Glomerular endothelial cell (primary cell): ENCODE measurements at regions not wholly inside any gene's neighbourhood (a gene's known extent, or its start where the extent isn't known, plus 50 kb on each side); places are given as distances from the start of the nearest gene placed in this dataset.

Experiments used
- DNase-seq: peaks from one replicate; pipeline ENCODE4 v3.0.0-alpha.2; 2011; ENCODE audit warnings: low read depth, low spot score; ENCODE audit errors: extremely low read depth

DNA sequence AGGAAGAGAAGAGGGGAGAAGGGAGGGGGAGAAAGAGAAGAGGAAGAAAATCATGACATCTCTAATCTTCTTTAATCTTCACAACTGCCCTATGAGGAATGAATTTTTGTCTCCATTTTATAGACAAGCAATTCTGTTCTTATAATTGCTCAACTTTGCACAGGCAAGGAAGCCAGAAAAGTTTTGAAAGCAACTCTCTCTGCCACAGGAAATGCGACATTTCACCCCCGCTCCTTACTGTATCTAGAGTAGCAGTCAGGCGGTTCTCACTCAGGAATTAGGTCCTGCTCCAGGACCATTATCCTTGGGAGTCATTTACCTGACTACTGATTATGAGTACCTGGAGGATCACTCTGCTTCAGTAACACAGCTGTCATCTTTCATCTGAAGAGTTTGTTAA lies 69.2 kb upstream of the FAM9A start:
- DNase-seq: no peak

DNA sequence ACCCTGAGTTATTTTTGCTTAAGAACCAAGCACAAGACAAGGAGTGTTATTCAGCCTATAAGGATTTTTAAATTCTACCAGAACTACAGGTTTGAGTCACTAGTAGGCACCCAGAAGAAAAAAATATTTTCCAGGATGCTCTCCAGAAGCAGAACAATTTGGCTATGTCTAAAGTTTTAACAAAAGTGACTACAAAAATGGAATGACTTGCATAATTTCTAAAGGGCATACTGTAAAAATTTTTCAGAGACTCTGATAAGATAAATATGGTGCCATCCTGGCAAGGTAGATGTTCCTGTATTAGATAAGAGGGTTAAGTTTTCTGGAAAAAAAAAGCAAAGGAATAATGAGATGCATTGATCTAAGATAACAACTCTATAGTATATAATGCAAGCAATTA lies 68.6 kb upstream of the FAM9A start:
- DNase-seq: no peak

DNA sequence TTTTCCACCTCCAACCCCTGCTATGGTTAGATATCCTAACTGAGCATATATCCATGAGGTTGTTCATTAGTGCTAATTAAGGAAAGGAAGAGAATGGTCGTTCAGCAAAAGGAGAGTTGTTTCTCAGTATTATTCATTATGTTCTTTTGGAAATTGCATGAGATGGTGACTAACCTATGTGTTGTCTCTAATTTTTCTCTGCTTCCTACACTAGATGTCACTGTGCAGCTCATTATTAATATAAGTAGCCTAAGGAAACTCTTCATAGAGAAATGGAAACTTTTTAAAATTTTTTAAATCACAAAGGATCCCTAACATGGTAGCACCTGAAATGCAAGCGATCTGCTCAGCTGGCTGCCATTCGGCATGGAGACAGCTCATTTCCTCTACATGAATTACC lies 67.7 kb upstream of the FAM9A start:
- DNase-seq: no peak

DNA sequence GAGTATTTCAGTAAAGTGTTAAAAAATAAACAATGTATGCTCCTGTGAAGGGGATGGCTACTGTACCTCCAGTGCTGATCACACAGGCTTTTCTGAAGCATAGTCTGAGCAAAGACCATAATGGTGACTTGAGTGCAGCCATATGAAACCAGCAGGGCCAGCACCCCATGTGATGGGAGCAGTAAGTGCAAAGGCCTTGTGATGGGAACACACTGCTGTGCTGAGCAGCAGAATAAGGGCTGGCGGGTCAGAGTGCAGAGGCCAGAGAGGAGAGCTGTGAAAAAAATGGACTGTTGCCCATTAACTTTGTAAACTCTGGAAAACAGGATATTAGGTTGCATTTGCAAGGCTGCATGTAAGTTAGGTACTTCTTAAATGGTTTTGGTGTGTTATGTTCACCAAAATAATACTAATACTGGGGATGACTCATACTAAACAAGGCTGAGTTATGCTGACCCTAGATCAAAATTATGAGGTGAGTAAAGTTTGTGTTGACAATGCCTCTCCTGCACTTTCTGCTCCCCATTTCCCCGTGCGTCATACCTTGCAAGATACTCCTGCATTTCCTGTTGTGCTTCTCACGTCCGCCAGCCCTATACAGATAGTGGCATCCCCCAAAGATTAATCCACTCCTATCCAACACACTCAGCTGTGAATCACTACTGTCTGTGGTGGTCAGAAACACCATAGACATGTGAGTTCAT lies 67.0 kb upstream of the FAM9A start:
- no peak for DNase-seq

DNA sequence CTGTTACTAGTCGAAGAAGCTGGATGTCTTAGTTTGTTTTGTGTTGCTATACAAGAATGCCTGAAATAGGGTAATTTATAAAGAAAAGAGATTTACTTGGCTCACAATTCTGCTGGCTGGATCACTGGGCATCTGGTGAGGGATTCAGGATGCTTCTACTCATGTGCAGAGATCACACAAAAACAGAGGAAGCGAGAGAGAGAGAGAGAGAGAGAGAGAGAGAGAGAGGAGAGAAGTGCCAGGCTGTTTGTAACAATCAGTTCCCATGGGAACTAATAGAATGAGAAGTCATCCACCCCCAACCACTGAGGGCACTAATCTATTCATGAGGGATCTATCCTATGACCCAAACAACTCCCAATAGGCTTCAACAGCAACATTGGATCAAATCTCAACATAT lies 66.2 kb upstream of the FAM9A start:
- no peak for DNase-seq

DNA sequence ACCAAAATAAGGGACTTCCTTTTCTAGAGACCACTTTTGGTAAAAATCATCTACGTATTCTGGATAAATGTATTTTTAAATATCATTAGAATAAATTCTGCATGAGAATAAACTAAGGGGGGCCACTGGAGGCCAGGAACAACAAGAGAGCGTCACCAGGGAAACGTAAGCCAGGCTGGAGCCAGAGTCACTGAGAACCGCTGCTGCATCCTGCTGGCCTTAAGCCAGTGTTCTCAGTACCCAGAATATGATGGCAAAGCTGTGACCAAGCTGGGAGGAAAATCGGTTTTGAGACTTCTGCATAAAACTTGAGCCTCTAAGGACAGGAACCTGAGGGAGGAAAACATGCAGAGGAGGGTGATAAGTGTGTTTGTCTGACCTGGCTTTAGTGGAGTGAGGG lies 63.0 kb upstream of the FAM9A start:
- no peak for DNase-seq

DNA sequence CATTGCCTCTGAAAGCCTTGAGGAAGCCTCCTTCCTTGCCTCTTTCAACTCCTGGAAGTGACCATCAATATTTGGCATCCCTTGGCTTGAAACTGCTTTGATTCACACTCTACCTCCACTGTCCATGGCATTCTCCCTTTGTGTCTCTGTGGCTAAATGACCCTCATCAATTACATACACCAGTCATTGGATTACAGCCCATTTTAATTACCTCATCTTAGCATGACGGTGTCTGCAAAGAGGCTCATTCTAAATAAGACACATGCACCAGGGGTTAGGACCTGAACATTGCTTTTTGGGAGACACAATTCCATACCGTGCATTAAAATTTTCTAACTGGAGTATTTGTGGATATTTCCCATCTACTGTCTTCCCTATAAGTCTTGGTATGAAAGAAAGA lies 60.7 kb upstream of the FAM9A start:
- no peak for DNase-seq

DNA sequence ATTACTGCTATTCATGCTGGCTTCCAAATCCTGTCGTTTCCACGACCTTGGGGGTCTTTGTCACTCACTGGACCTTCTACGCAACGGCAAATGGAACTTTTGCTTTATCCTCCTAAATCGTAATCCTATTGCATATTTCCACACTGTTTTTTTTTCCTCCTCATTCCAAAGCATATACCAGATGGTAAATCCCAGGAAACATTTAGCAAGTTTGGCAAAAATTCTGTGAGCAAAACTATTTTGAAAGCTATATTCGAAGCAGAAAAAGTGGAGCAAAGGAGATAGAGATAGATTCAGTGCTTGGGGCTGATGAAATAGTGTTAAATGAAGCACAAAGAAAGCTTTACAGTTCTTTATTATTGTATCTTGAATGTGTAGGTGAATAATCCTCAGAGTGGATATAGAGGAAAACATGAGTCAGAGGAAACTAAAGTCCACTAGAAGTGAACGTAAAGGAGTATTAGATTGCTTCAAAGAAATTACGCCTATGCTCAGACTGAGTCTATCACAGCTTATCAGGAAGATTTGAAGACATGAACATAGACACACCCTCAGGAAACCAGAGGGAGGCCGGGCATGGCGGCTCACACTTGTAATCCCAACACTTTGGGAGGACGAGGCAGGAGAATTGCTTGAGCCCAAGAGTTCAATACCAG lies 50.2 kb upstream of the FAM9A start:
- DNase-seq: no peak
